ENCODE measurements at regions not wholly inside any gene's neighbourhood (a gene's known extent, or its start where the extent isn't known, plus 50 kb on each side); places are given as distances from the start of the nearest gene placed in this dataset.

GRCh38 chr2:8219096-8219495, 462.8 kb upstream of the ID2 start:
- DNase-seq, result no peak

GRCh38 chr2:8219631-8220355, 462.1 kb upstream of the ID2 start:
- DNase-seq, result no peak

GRCh38 chr2:8222979-8223694, 458.7 kb upstream of the ID2 start:
- DNase-seq, result no peak

- no peak for DNase-seq
These were observed 458.0 kb upstream of the ID2 start for GRCh38 chr2:8223695-8224346.

- no peak for DNase-seq
These were observed 457.3 kb upstream of the ID2 start for GRCh38 chr2:8224347-8225190.

GRCh38 chr2:8225266-8225665, 456.6 kb upstream of the ID2 start:
- DNase-seq, result no peak

GRCh38 chr2:8225798-8226197, 456.1 kb upstream of the ID2 start:
- DNase-seq, result no peak

- peak; percentile 67 for DNase-seq
These were observed 452.3 kb upstream of the ID2 start for GRCh38 chr2:8229546-8229986.

GRCh38 chr2:8230466-8230865, 451.4 kb upstream of the ID2 start:
- no peak for DNase-seq

- no peak for DNase-seq
These were observed 450.0 kb upstream of the ID2 start for GRCh38 chr2:8231902-8232301.

GRCh38 chr2:8232871-8233270, 449.0 kb upstream of the ID2 start:
- DNase-seq, result no peak

GRCh38 chr2:8234253-8234652, 447.6 kb upstream of the ID2 start:
- DNase-seq, result no peak

- DNase-seq, result no peak
These were observed 447.0 kb upstream of the ID2 start for GRCh38 chr2:8234757-8235374.

- no peak for DNase-seq
These were observed 446.4 kb upstream of the ID2 start for GRCh38 chr2:8235419-8235818.

GRCh38 chr2:8236391-8236790, 445.5 kb upstream of the ID2 start:
- DNase-seq, result no peak

- no peak for DNase-seq
These were observed 443.2 kb upstream of the ID2 start for GRCh38 chr2:8238521-8239230.

- DNase-seq, result no peak
These were observed 442.2 kb upstream of the ID2 start for GRCh38 chr2:8239531-8240088.

GRCh38 chr2:8241317-8241716, 440.5 kb upstream of the ID2 start:
- no peak for DNase-seq

- no peak for DNase-seq
These were observed 439.1 kb upstream of the ID2 start for GRCh38 chr2:8242739-8243138.

- no peak for DNase-seq
These were observed 438.0 kb upstream of the ID2 start for GRCh38 chr2:8243748-8244400.

GRCh38 chr2:8244639-8245038, 437.2 kb upstream of the ID2 start:
- no peak for DNase-seq
